Neural progenitor cell (in vitro differentiated cells): ENCODE measurements at regions not wholly inside any gene's neighbourhood (a gene's known extent, or its start where the extent isn't known, plus 50 kb on each side); places are given as distances from the start of the nearest gene placed in this dataset.

Experiments used
- DNase-seq: peaks from one replicate; pipeline ENCODE4 v3.0.0-alpha.2; 2016; ENCODE audit warnings: low spot score
- H2AFZ ChIP-seq: fragments of 200-600 bp; sonication (generic); replicated peaks from 2 replicates; pipeline ENCODE4 v1.6.1; 2016; ENCODE audit warnings: antibody characterized with exemption
- H3F3A ChIP-seq: fragments of 200-600 bp; sonication (generic); 2 replicates; pipeline ENCODE4 v1.6.1; 2016; ENCODE audit warnings: antibody characterized with exemption, low read depth
- H3K27ac ChIP-seq: fragments of 200-600 bp; sonication (generic); 2 replicates; pipeline ENCODE4 v1.5.1; 2016; ENCODE audit warnings: mild to moderate bottlenecking
- H3K27me3 ChIP-seq: fragments of 200-600 bp; sonication (generic); 2 replicates; pipeline ENCODE4 v1.6.1; 2016; ENCODE audit warnings: mild to moderate bottlenecking, moderate library complexity
- H3K36me3 ChIP-seq: fragments of 200-600 bp; sonication (generic); 2 replicates; pipeline ENCODE4 v1.5.1; 2016
- H3K4me1 ChIP-seq: fragments of 200-600 bp; sonication (generic); 2 replicates; pipeline ENCODE4 v1.6.1; 2016; ENCODE audit warnings: mixed run types
- H3K4me2 ChIP-seq: fragments of 200-600 bp; sonication (generic); 2 replicates; pipeline ENCODE4 v1.6.1; 2016
- H3K4me3 ChIP-seq: fragments of 200-600 bp; sonication (generic); 2 replicates; pipeline ENCODE4 v1.5.1; 2016
- H3K79me2 ChIP-seq: fragments of 200-600 bp; sonication (generic); 2 replicates; pipeline ENCODE4 v1.6.1; 2016; ENCODE audit warnings: low read depth
- H3K9ac ChIP-seq: fragments of 200-600 bp; sonication (generic); 2 replicates; pipeline ENCODE4 v1.6.1; 2016
- H3K9me3 ChIP-seq: fragments of 200-600 bp; sonication (generic); 2 replicates; pipeline ENCODE4 v1.5.1; 2016; ENCODE audit warnings: low read depth
- H4K20me1 ChIP-seq: fragments of 200-600 bp; sonication (generic); 2 replicates; pipeline ENCODE4 v1.6.1; 2016; ENCODE audit warnings: low read depth
- H3K27ac Mint-ChIP-seq: 3 replicates; pipeline ENCODE4 v1.8.0; 2021; ENCODE audit warnings: mixed read lengths
- H3K27me3 Mint-ChIP-seq: 2 replicates; pipeline ENCODE4 v1.8.0; 2022; ENCODE audit warnings: low read depth, mild to moderate bottlenecking, inconsistent platforms, moderate library complexity, mixed read lengths; ENCODE audit not compliant: insufficient read depth
- H3K36me3 Mint-ChIP-seq: 3 replicates; pipeline ENCODE4 v1.8.0; 2021; ENCODE audit warnings: mixed read lengths
- H3K4me1 Mint-ChIP-seq: 3 replicates; pipeline ENCODE4 v1.8.0; 2021; ENCODE audit warnings: mixed read lengths
- H3K4me3 Mint-ChIP-seq: 3 replicates; pipeline ENCODE4 v1.8.0; 2021; ENCODE audit warnings: mild to moderate bottlenecking, moderate library complexity, mixed read lengths
- H3K9me3 Mint-ChIP-seq: 3 replicates; pipeline ENCODE4 v1.8.0; 2020; ENCODE audit warnings: mixed read lengths
- CTCF ChIP-seq: fragments of 200-600 bp; sonication (generic); IDR thresholded peaks from 2 replicates; pipeline ENCODE4 v1.5.1; 2017; ENCODE audit warnings: antibody characterized with exemption, mild to moderate bottlenecking
- EZH2 ChIP-seq: fragments of 200-600 bp; sonication (generic); IDR thresholded peaks from 2 replicates; pipeline ENCODE4 v1.6.1; 2017; ENCODE audit warnings: antibody characterized with exemption, mild to moderate bottlenecking, moderate library complexity
- EZH2phosphoT487 ChIP-seq: fragments of 200-600 bp; sonication (generic); IDR thresholded peaks from 2 replicates; pipeline ENCODE4 v1.6.1; 2017; ENCODE audit warnings: antibody characterized with exemption

GRCh38 chr3:70564552-70564951 is 252.1 kb upstream of the MDFIC2 start:
- DNase-seq = no peak
- H4K20me1 ChIP-seq = no peaks in the 10 kb centered on the region
- H3K4me1 ChIP-seq = no peaks in the 10 kb centered on the region
- no peaks in the 10 kb centered on the region for H3K9me3 ChIP-seq
- no peaks in the 10 kb centered on the region for H3K27me3 ChIP-seq
- H3K9ac ChIP-seq = no peak overlapping the region
- Mint-ChIP-seq H3K4me3 (no peak overlapping the region), H3K36me3 (no peaks in the 10 kb centered on the region), H3K27me3 (peaks cover 5% of the 10 kb centered on the region), H3K4me1 (no peaks in the 10 kb centered on the region), H3K27ac (no peak overlapping the region), H3K9me3 (no peaks in the 10 kb centered on the region)
- H3K36me3 ChIP-seq = no peaks in the 10 kb centered on the region
- no peak overlapping the region for H3K4me2 ChIP-seq
- H2AFZ ChIP-seq = no peak overlapping the region
- H3K27ac ChIP-seq = no peak overlapping the region
- H3F3A ChIP-seq = no peaks in the 10 kb centered on the region
- no peak overlapping the region for H3K4me3 ChIP-seq
- H3K79me2 ChIP-seq = no peaks in the 10 kb centered on the region
- TF ChIP-seq CTCF = no peak
- no peak for TF ChIP-seq EZH2
- TF ChIP-seq EZH2phosphoT487 = no peak

GRCh38 chr3:70561796-70562195 is 249.4 kb upstream of the MDFIC2 start:
- Histone ChIP-seq H3K79me2 (no peaks in the 10 kb centered on the region), H3K27me3 (no peaks in the 10 kb centered on the region), H3K9me3 (no peaks in the 10 kb centered on the region), H3K27ac (no peak overlapping the region), H3K36me3 (no peaks in the 10 kb centered on the region), H3F3A (no peaks in the 10 kb centered on the region), H2AFZ (no peak overlapping the region), H4K20me1 (no peaks in the 10 kb centered on the region), H3K9ac (no peak overlapping the region), H3K4me2 (no peak overlapping the region), H3K4me1 (no peaks in the 10 kb centered on the region), H3K4me3 (no peak overlapping the region)
- no peak for DNase-seq
- no peak overlapping the region for H3K27ac Mint-ChIP-seq
- no peaks in the 10 kb centered on the region for H3K36me3 Mint-ChIP-seq
- peaks cover 2% of the 10 kb centered on the region for H3K27me3 Mint-ChIP-seq
- H3K9me3 Mint-ChIP-seq = no peaks in the 10 kb centered on the region
- H3K4me1 Mint-ChIP-seq = no peaks in the 10 kb centered on the region
- H3K4me3 Mint-ChIP-seq = no peak overlapping the region
- TF ChIP-seq EZH2phosphoT487 = no peak
- TF ChIP-seq CTCF = no peak
- TF ChIP-seq EZH2 = no peak

- Mint-ChIP-seq H3K4me1 (no peaks in the 10 kb centered on the region), H3K4me3 (no peak overlapping the region), H3K27ac (no peak overlapping the region), H3K36me3 (no peaks in the 10 kb centered on the region), H3K9me3 (no peaks in the 10 kb centered on the region), H3K27me3 (peaks cover 4% of the 10 kb centered on the region)
- Histone ChIP-seq H3K36me3 (no peaks in the 10 kb centered on the region), H3K4me1 (no peaks in the 10 kb centered on the region), H3K27ac (no peak overlapping the region), H3K79me2 (no peaks in the 10 kb centered on the region), H3K4me2 (no peak overlapping the region), H3K9me3 (no peaks in the 10 kb centered on the region), H3K4me3 (no peak overlapping the region), H3K9ac (no peak overlapping the region), H2AFZ (no peak overlapping the region), H4K20me1 (no peaks in the 10 kb centered on the region), H3F3A (no peaks in the 10 kb centered on the region), H3K27me3 (no peaks in the 10 kb centered on the region)
- no peak for DNase-seq
- TF ChIP-seq CTCF (no peak), EZH2 (no peak), EZH2phosphoT487 (no peak)
Measured at GRCh38 chr3:70558956-70559355, 246.5 kb upstream of the MDFIC2 start.

GRCh38 chr3:70557976-70558375 is 245.5 kb upstream of the MDFIC2 start:
- TF ChIP-seq EZH2 = no peak
- no peak for TF ChIP-seq CTCF
- no peak for TF ChIP-seq EZH2phosphoT487
- Mint-ChIP-seq H3K27me3 (peaks cover 4% of the 10 kb centered on the region), H3K36me3 (no peaks in the 10 kb centered on the region), H3K4me3 (no peak overlapping the region), H3K4me1 (no peaks in the 10 kb centered on the region), H3K27ac (no peak overlapping the region), H3K9me3 (no peaks in the 10 kb centered on the region)
- DNase-seq = no peak
- Histone ChIP-seq H3K27me3 (no peaks in the 10 kb centered on the region), H3K9ac (no peak overlapping the region), H3K4me3 (no peak overlapping the region), H3K4me1 (no peaks in the 10 kb centered on the region), H3K79me2 (no peaks in the 10 kb centered on the region), H3K4me2 (no peak overlapping the region), H2AFZ (no peak overlapping the region), H3K27ac (no peak overlapping the region), H3K9me3 (no peaks in the 10 kb centered on the region), H3F3A (no peaks in the 10 kb centered on the region), H3K36me3 (no peaks in the 10 kb centered on the region), H4K20me1 (no peaks in the 10 kb centered on the region)
